HCT116 (cell line): ENCODE measurements at regions not wholly inside any gene's neighbourhood (a gene's known extent, or its start where the extent isn't known, plus 50 kb on each side); places are given as distances from the start of the nearest gene placed in this dataset.

Experiments used
- ATAC-seq: fragments of 200-7000 bp; cut with Tn5 transposase; 2 replicates; pipeline ENCODE4 v1.9.1; 2020; ENCODE audit warnings: mild to moderate bottlenecking, moderate library complexity
- BruUV-seq: library from RNA; stranded (reverse); fragments of 400-500 nt; replicated peaks from 2 replicates; lab custom pipeline; 2021; lab: Mats Ljungman, UMichigan
- CTCF ChIA-PET: fragments of 300-600 bp; sonication (Branson Sonifier 250); formaldehyde crosslinking; loops from one replicate; lab custom pipeline; 2021; ENCODE audit warnings: antibody characterized with exemption; lab: Charles Lee
- POLR2A ChIA-PET: fragments of 300-600, 350-600 bp; sonication (Branson Sonifier 250); formaldehyde crosslinking; loops from one replicate; lab custom pipeline; 2021; ENCODE audit warnings: antibody characterized with exemption; lab: Charles Lee
- RAD21 ChIA-PET, 2 experiments: fragments of 300-600 bp; sonication (Branson Sonifier 250); formaldehyde crosslinking; loops; one replicate each; lab custom pipeline; 2023; ENCODE audit warnings: low total read pairs in 2 of 2; ENCODE audit not compliant: uncharacterized antibody in 2 of 2, unreplicated experiment in 2 of 2, low non-redundant PET in 1 of 2; lab: Charles Lee
- DNase-seq: peaks from one replicate; pipeline ENCODE4 v3.0.0-alpha.2; 2010; ENCODE audit warnings: low read depth, low spot score
- H2AFZ ChIP-seq: fragments of 200-600 bp; shearing (Covaris generic), sonication (generic); 2 replicates; pipeline ENCODE4 v1.6.1; 2017; ENCODE audit warnings: low read depth, mixed run types, mixed read lengths, antibody characterized with exemption, low read length; ENCODE audit not compliant: poor library complexity, severe bottlenecking
- H3K27ac ChIP-seq: 2 replicates; pipeline ENCODE4 v1.5.1; 2012; ENCODE audit warnings: low read depth, low read length
- H3K27me3 ChIP-seq: fragments of 200-600 bp; sonication (generic); 2 replicates; pipeline ENCODE4 v1.6.1; 2016; ENCODE audit warnings: mixed run types, low read length, mixed read lengths; ENCODE audit not compliant: insufficient read depth
- H3K36me3 ChIP-seq, 2 experiments: fragments of 200-500 bp in 1 of 2; fragments of 200-600 bp in 1 of 2; sonication (Bioruptor generic) in 1 of 2; sonication (generic) in 1 of 2; 2 replicates each; pipeline versions ENCODE4 v1.5.1 to v1.6.1; 2014 to 2016; ENCODE audit warnings: low read length in 2 of 2, inconsistent platforms in 1 of 2, mixed read lengths in 1 of 2, mixed run types in 1 of 2; ENCODE audit not compliant: insufficient read depth in 2 of 2, control insufficient read depth in 1 of 2
- H3K4me1 ChIP-seq, 2 experiments: fragments of 200-600 bp in 1 of 2; sonication (generic) in 1 of 2; 2 replicates each; pipeline versions ENCODE4 v1.5.1 to v1.6.1; 2012 to 2017; ENCODE audit warnings: low read length in 2 of 2, inconsistent platforms in 1 of 2, mild to moderate bottlenecking in 1 of 2, mixed read lengths in 1 of 2, mixed run types in 1 of 2, moderate library complexity in 1 of 2; ENCODE audit not compliant: insufficient read depth in 2 of 2, control insufficient read depth in 1 of 2
- H3K4me2 ChIP-seq: fragments of 200-600 bp; sonication (generic); 2 replicates; pipeline ENCODE4 v1.6.1; 2017; ENCODE audit warnings: mixed run types, low read length, mixed read lengths
- H3K4me3 ChIP-seq, 2 experiments: fragments of 200-600 bp in 1 of 2; sonication (generic) in 1 of 2; replicated peaks in 1 of 2; 2 replicates each; pipeline ENCODE4 v1.5.1; 2011 to 2016; ENCODE audit warnings: low read length in 2 of 2, control low read depth in 1 of 2, low read depth in 1 of 2, mild to moderate bottlenecking in 1 of 2, mixed read lengths in 1 of 2, mixed run types in 1 of 2
- H3K79me2 ChIP-seq: fragments of 200-600 bp; sonication (generic); 2 replicates; pipeline ENCODE4 v1.6.1; 2017; ENCODE audit warnings: mild to moderate bottlenecking, mixed run types, low read length, moderate library complexity, mixed read lengths; ENCODE audit not compliant: insufficient read depth
- H3K9ac ChIP-seq: fragments of 200-600 bp; sonication (generic); 2 replicates; pipeline ENCODE4 v1.6.1; 2016; ENCODE audit warnings: low read length, mixed read lengths
- H3K9me2 ChIP-seq: fragments of 200-600 bp; sonication (generic), shearing (Covaris generic); 2 replicates; pipeline ENCODE4 v1.6.1; 2017; ENCODE audit warnings: mixed run types, mild to moderate bottlenecking, moderate library complexity; ENCODE audit not compliant: insufficient read depth
- H3K9me3 ChIP-seq, 2 experiments: fragments of 200-500 bp in 1 of 2; fragments of 200-600 bp in 1 of 2; sonication (Bioruptor generic) in 1 of 2; sonication (generic) in 1 of 2; 2 replicates each; pipeline ENCODE4 v1.6.1; 2014 to 2017; ENCODE audit warnings: low read length in 2 of 2, mixed read lengths in 2 of 2, inconsistent platforms in 1 of 2, low read depth in 1 of 2, mild to moderate bottlenecking in 1 of 2, mixed run types in 1 of 2, moderate library complexity in 1 of 2; ENCODE audit not compliant: control insufficient read depth in 1 of 2, insufficient read depth in 1 of 2
- H4K20me1 ChIP-seq: fragments of 200-600 bp; sonication (generic), shearing (Covaris generic); 2 replicates; pipeline ENCODE4 v1.6.1; 2017; ENCODE audit warnings: mixed run types, mild to moderate bottlenecking, moderate library complexity; ENCODE audit not compliant: insufficient read depth
- CBX3 ChIP-seq: IDR thresholded peaks from 2 replicates; pipeline ENCODE4 v1.6.1; 2012; ENCODE audit warnings: low read depth
- CEBPB ChIP-seq: IDR thresholded peaks from 2 replicates; pipeline ENCODE4 v1.6.1; 2012; ENCODE audit warnings: low read depth
- CTCF ChIP-seq, 3 experiments: fragments of 200-600 bp in 1 of 3; sonication (generic) in 1 of 3; IDR thresholded peaks in 2 of 3; conservative IDR thresholded peaks in 1 of 3; 2 replicates each; pipeline ENCODE4 v1.5.1; 2012 to 2017; ENCODE audit warnings: low read depth in 2 of 3, low read length in 2 of 3, antibody characterized with exemption in 1 of 3, borderline replicate concordance in 1 of 3, control low read depth in 1 of 3, mild to moderate bottlenecking in 1 of 3, mixed read lengths in 1 of 3, mixed run types in 1 of 3, moderate library complexity in 1 of 3; ENCODE audit not compliant: insufficient read depth in 1 of 3
- EGR1 ChIP-seq: IDR thresholded peaks from 2 replicates; pipeline ENCODE4 v1.6.1; 2012; ENCODE audit warnings: low read depth
- EZH2phosphoT487 ChIP-seq: fragments of 200-600 bp; IDR thresholded peaks from 2 replicates; pipeline ENCODE4 v1.6.1; 2018; ENCODE audit warnings: antibody characterized with exemption, borderline replicate concordance
- FOSL1 ChIP-seq: IDR thresholded peaks from 2 replicates; pipeline ENCODE4 v1.6.1; 2012; ENCODE audit warnings: low read depth
- JUND ChIP-seq: IDR thresholded peaks from 2 replicates; pipeline ENCODE4 v1.6.1; 2012
- MAX ChIP-seq: IDR thresholded peaks from 2 replicates; pipeline ENCODE4 v1.6.1; 2012
- POLR2A ChIP-seq: IDR thresholded peaks from 2 replicates; pipeline ENCODE4 v1.7.0; 2011; ENCODE audit warnings: borderline replicate concordance; ENCODE audit not compliant: insufficient read depth, insufficient read length; ENCODE audit errors: extremely low read depth
- POLR2AphosphoS5 ChIP-seq: IDR thresholded peaks from 2 replicates; pipeline ENCODE4 v1.6.1; 2011; ENCODE audit warnings: mild to moderate bottlenecking, low read depth, low read length, moderate library complexity
- RAD21 ChIP-seq: IDR thresholded peaks from 2 replicates; pipeline ENCODE4 v1.6.1; 2012; ENCODE audit warnings: low read depth, mild to moderate bottlenecking
- SIN3A ChIP-seq: IDR thresholded peaks from 2 replicates; pipeline ENCODE4 v1.6.1; 2012; ENCODE audit warnings: low read depth
- SP1 ChIP-seq: IDR thresholded peaks from 2 replicates; pipeline ENCODE4 v1.6.1; 2012; ENCODE audit warnings: low read depth
- SRF ChIP-seq: IDR thresholded peaks from 2 replicates; pipeline ENCODE4 v1.6.1; 2012; ENCODE audit warnings: low read depth
- TCF7L2 ChIP-seq: IDR thresholded peaks from 2 replicates; pipeline ENCODE4 v1.7.0; 2011; ENCODE audit warnings: borderline replicate concordance, inconsistent platforms; ENCODE audit not compliant: insufficient read depth, insufficient read length; ENCODE audit errors: extremely low read depth
- YY1 ChIP-seq: IDR thresholded peaks from 2 replicates; pipeline ENCODE4 v1.6.1; 2011; ENCODE audit warnings: low read length, low read depth, moderate library complexity, mild to moderate bottlenecking; ENCODE audit not compliant: insufficient replicate concordance; ENCODE audit errors: extremely low read depth
- ZBTB33 ChIP-seq: IDR thresholded peaks from 2 replicates; pipeline ENCODE4 v1.6.1; 2011; ENCODE audit warnings: mild to moderate bottlenecking, low read length, moderate library complexity; ENCODE audit not compliant: insufficient replicate concordance; ENCODE audit errors: extremely low read depth
- ZNF274 ChIP-seq: fragments of 200-500 bp; sonication (Bioruptor generic); IDR thresholded peaks from 2 replicates; pipeline ENCODE4 v1.6.1; 2014; ENCODE audit warnings: mild to moderate bottlenecking, low read depth, low read length, inconsistent platforms
- intact Hi-C: fragments of 100-400 bp; cut with micrococcal nuclease; formaldehyde crosslinking; loops from 2 replicates; pipeline ENCODE4 v1.10.0; 2022
- TF ChIP-seq, protein P1 (sequence below): IDR thresholded peaks from 2 replicates; pipeline ENCODE4 v1.6.1; 2012

GRCh38 chr1:190540366-190540765 lies 62.7 kb upstream of the BRINP3 start:
- no TSS peak for BruUV-seq
- DNase-seq: no peak
- ChIA-PET POLR2A (no interaction called here), CTCF (no interaction called here), RAD21 (no interaction called here)
- no peak overlapping the region for H3K27ac ChIP-seq
- no peak for ATAC-seq
- no peak overlapping the region for H3K4me3 ChIP-seq
- H3K36me3 ChIP-seq: no peaks in the 10 kb centered on the region
- no peak overlapping the region for H3K9ac ChIP-seq
- H3K9me3 ChIP-seq: no peaks in the 10 kb centered on the region
- H2AFZ ChIP-seq: peak overlapping the region; percentile 36
- no peak for TF ChIP-seq JUND
- no peak for TF ChIP-seq YY1
- TF ChIP-seq ZNF274: no peak
- no peak for TF ChIP-seq CEBPB
- no peak for TF ChIP-seq TCF7L2
- no peak for TF ChIP-seq SRF
- H3K4me2 ChIP-seq: no peak overlapping the region
- no peaks in the 10 kb centered on the region for H3K27me3 ChIP-seq
- intact Hi-C loops: no loop called here
- no peaks in the 10 kb centered on the region for H4K20me1 ChIP-seq
- no peaks in the 10 kb centered on the region for H3K4me1 ChIP-seq
- no peaks in the 10 kb centered on the region; the same call in 1 of the 2 replicates for H3K9me2 ChIP-seq
- H3K79me2 ChIP-seq: no peaks in the 10 kb centered on the region

DNA sequence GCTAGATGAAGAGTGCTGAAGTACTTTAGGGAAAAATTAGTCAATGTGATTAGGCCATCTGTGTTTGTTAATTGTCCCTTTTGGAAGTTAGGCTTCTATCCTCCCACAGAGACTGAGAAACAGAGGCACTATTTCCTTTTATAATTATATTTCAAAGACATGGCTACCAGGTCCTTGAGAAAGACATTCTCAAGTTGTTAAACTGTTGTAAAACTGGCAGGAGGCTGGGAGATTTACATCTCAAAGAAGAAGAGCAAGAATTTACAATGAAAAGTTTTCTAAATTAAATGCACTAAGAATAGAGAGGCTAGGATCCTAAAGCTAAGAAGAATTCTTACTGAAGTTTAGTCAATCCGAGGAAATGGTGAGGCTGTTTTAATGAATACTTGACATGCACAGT lies 74.0 kb upstream of the BRINP3 start:
- H3K27ac ChIP-seq: no peak overlapping the region
- ChIA-PET CTCF (no interaction called here), RAD21 (no interaction called here), POLR2A (no interaction called here)
- DNase-seq: no peak
- no peak overlapping the region for H2AFZ ChIP-seq
- BruUV-seq: no TSS peak
- no peaks in the 10 kb centered on the region for H3K79me2 ChIP-seq
- intact Hi-C loops: no loop called here
- no peak overlapping the region for H3K9ac ChIP-seq
- no peaks in the 10 kb centered on the region for H3K36me3 ChIP-seq
- H4K20me1 ChIP-seq: no peaks in the 10 kb centered on the region
- no peaks in the 10 kb centered on the region for H3K4me1 ChIP-seq
- H3K27me3 ChIP-seq: no peaks in the 10 kb centered on the region
- H3K9me2 ChIP-seq: no peaks in the 10 kb centered on the region
- H3K4me2 ChIP-seq: no peak overlapping the region
- ATAC-seq: no peak
- no peak overlapping the region for H3K4me3 ChIP-seq
- H3K9me3 ChIP-seq: no peaks in the 10 kb centered on the region
- TF ChIP-seq SIN3A (no peak), CBX3 (no peak), ZBTB33 (no peak), RAD21 (no peak), POLR2A (no peak), MAX (no peak), EGR1 (no peak), YY1 (no peak), POLR2AphosphoS5 (no peak), FOSL1 (no peak), CTCF (IDR thresholded peaks at IDR 0.05 in 2 of 3, conservative IDR thresholded peaks at IDR 0.05 in 1 of 3; ENCODE audit: borderline replicate concordance in 1 of 3, insufficient read depth in 1 of 3, low read depth in 2 of 3, low read length in 2 of 3) (no peak), CEBPB (no peak), JUND (no peak), ZNF274 (no peak), EZH2phosphoT487 (no peak), SP1 (no peak)
- TF ChIP-seq, protein P1, sequence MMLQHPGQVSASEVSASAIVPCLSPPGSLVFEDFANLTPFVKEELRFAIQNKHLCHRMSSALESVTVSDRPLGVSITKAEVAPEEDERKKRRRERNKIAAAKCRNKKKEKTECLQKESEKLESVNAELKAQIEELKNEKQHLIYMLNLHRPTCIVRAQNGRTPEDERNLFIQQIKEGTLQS: no peak
